ENCODE measurements at regions not wholly inside any gene's neighbourhood (a gene's known extent, or its start where the extent isn't known, plus 50 kb on each side); places are given as distances from the start of the nearest gene placed in this dataset.

DNA sequence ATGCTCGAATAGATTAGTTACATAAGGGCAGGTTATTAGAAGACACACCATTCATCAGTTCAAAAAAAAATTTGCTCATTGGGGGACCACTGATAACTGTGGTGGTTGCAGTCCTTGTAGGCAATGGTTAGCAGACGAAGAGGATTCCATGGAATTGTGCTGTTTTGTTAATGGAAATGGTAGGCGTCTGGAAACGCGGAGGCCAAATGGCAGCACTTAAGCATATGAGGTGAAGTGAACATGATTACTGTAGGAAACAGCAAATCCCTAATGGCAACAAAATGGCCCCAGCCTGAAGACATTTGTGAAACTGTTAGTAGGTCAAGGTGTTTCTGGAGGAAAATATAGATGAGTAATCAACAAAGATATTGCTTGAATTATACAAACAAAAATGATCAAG is 535.4 kb upstream of the PTPRD start:
- H3K27ac ChIP-seq, result no peak overlapping the region
- POLR2A ChIA-PET, result no interaction called here
- WGBS (ENCODE audit: missing lambda C conversion rate), result 42% methylated on average over 5 of the region's 5 CpGs
- TF ChIP-seq POLR2A (IDR thresholded peaks at IDR 0.05; ENCODE audit: low read length) (no peak), HOXB5 (CRISPR knock-in tag; IDR thresholded peaks at IDR 0.05) (no peak), RCOR1 (IDR thresholded peaks at IDR 0.05; ENCODE audit: low read depth, low read length) (no peak), HES2 (IDR thresholded peaks at IDR 0.05) (no peak), MYC (IDR thresholded peaks at IDR 0.05; ENCODE audit: borderline replicate concordance, low read length) (no peak), RARB (CRISPR knock-in tag; IDR thresholded peaks at IDR 0.05) (no peak), GATA3 (IDR thresholded peaks at IDR 0.05; ENCODE audit: borderline replicate concordance) (no peak), MAFK (IDR thresholded peaks at IDR 0.05; ENCODE audit: partially characterized antibody) (no peak)
- H3K9me3 ChIP-seq, result no peaks in the 10 kb centered on the region
- no peak for DNase-seq (ENCODE audit: low read depth in 1 of 2, low spot score in 1 of 2)
- no peak overlapping the region for H3K4me2 ChIP-seq
- ATAC-seq, result no peak
- CTCF ChIA-PET, result no interaction called here
- H3K4me1 ChIP-seq, result no peaks in the 10 kb centered on the region
- no peak overlapping the region for H3K4me3 ChIP-seq
- FAIRE-seq, result no peak

DNA sequence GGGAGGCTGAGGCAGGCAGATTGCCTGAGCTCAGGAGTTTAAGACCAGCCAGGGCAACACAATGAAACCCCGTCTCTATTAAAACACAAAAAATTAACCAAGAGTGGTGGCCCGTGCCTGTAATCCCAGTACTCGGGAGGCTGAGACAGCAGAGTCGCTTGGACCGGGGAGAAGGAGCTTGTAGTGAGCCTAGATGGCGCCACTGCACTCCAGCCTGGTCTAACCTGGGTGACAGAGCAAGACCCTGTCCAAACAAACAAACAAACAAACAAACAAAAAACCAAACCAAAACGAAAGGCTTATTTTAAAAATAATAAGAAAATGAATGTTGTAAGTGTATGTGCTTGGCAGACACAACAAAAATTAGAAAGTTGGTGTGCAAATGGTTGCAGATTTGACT is 536.3 kb upstream of the PTPRD start:
- FAIRE-seq, result no peak

GRCh38 chr9:11158063-11158462 is 545.3 kb upstream of the PTPRD start:
- no peak overlapping the region for H3K4me2 ChIP-seq
- no peak overlapping the region for H3K4me3 ChIP-seq
- TF ChIP-seq ESRRA (IDR thresholded peaks at IDR 0.05; ENCODE audit: borderline replicate concordance, low read length), result no peak
- no peak for TF ChIP-seq MAZ (IDR thresholded peaks at IDR 0.05; ENCODE audit: borderline replicate concordance, low read depth, low read length)
- no peak for TF ChIP-seq CBX8 (IDR thresholded peaks at IDR 0.05)
- no peak for TF ChIP-seq KDM5A (IDR thresholded peaks at IDR 0.05)
- no peak for TF ChIP-seq BCL3 (IDR thresholded peaks at IDR 0.05)
- TF ChIP-seq TFCP2L1 (CRISPR knock-in tag; IDR thresholded peaks at IDR 0.05), result no peak
- no peak for TF ChIP-seq NPAS2 (CRISPR knock-in tag; IDR thresholded peaks at IDR 0.05; ENCODE audit: borderline replicate concordance)
- H3K4me1 ChIP-seq, result no peaks in the 10 kb centered on the region
- 0 out of 3 replicates have a peak, but pooled peaks cover 2% of the 10 kb centered on the region for H3K9me3 ChIP-seq
- H3K27ac ChIP-seq, result no peak overlapping the region
- FAIRE-seq (no peak), DNase-seq (ENCODE audit: low read depth in 1 of 2, low spot score in 1 of 2) (no peak), ATAC-seq (no peak)
- POLR2A ChIA-PET, result no interaction called here
- WGBS (ENCODE audit: missing lambda C conversion rate), result 0% methylated on average over 1 of the region's 1 CpG
- CTCF ChIA-PET, result no interaction called here

More for the DNA sequence above, 536.3 kb upstream of the PTPRD start:
- POLR2A ChIA-PET, result no interaction called here
- H3K27ac ChIP-seq, result no peak overlapping the region
- DNase-seq (ENCODE audit: low read depth in 1 of 2, low spot score in 1 of 2) (no peak), ATAC-seq (no peak)
- no peaks in the 10 kb centered on the region for H3K9me3 ChIP-seq
- WGBS (ENCODE audit: missing lambda C conversion rate), result under 1% methylated on average over 7 of the region's 7 CpGs
- no peak overlapping the region for H3K4me3 ChIP-seq
- CTCF ChIA-PET, result no interaction called here
- no peak overlapping the region for H3K4me2 ChIP-seq
- no peaks in the 10 kb centered on the region for H3K4me1 ChIP-seq
- TF ChIP-seq GATA3 (IDR thresholded peaks at IDR 0.05; ENCODE audit: borderline replicate concordance) (no peak), PBX3 (IDR thresholded peaks at IDR 0.05) (no peak), JUNB (IDR thresholded peaks at IDR 0.05) (no peak), ZC3H11A (IDR thresholded peaks at IDR 0.05) (no peak), JUN (IDR thresholded peaks at IDR 0.05) (no peak), CBX8 (IDR thresholded peaks at IDR 0.05) (no peak), HEYL (CRISPR knock-in tag; IDR thresholded peaks at IDR 0.05) (no peak), NR3C1 (IDR thresholded peaks at IDR 0.05) (no peak), TFCP2L1 (CRISPR knock-in tag; IDR thresholded peaks at IDR 0.05) (no peak), HOXB13 (CRISPR knock-in tag; IDR thresholded peaks at IDR 0.05; ENCODE audit: low read depth) (no peak), RCOR1 (IDR thresholded peaks at IDR 0.05; ENCODE audit: low read depth, low read length) (no peak), EP300 (IDR thresholded peaks at IDR 0.05) (no peak), RNF2 (IDR thresholded peaks at IDR 0.05; ENCODE audit: borderline replicate concordance, low read depth) (no peak), ELK1 (IDR thresholded peaks at IDR 0.05; ENCODE audit: low read depth, low read length) (no peak)
- TF ChIP-seq, protein P1, sequence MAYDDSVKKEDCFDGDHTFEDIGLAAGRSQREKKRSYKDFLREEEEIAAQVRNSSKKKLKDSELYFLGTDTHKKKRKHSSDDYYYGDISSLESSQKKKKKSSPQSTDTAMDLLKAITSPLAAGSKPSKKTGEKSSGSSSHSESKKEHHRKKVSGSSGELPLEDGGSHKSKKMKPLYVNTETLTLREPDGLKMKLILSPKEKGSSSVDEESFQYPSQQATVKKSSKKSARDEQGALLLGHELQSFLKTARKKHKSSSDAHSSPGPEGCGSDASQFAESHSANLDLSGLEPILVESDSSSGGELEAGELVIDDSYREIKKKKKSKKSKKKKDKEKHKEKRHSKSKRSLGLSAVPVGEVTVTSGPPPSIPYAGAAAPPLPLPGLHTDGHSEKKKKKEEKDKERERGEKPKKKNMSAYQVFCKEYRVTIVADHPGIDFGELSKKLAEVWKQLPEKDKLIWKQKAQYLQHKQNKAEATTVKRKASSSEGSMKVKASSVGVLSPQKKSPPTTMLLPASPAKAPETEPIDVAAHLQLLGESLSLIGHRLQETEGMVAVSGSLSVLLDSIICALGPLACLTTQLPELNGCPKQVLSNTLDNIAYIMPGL (CRISPR knock-in tag; IDR thresholded peaks at IDR 0.05; ENCODE audit: borderline replicate concordance), result no peak

Data from A549 (cell line).